GM12864 (cell line): ENCODE measurements at regions not wholly inside any gene's neighbourhood (a gene's known extent, or its start where the extent isn't known, plus 50 kb on each side); places are given as distances from the start of the nearest gene placed in this dataset.

Source experiments
- DNase-seq: peaks from one replicate; pipeline ENCODE4 v3.0.0-alpha.2; 2011; ENCODE audit warnings: low read depth
- H3K4me3 ChIP-seq: 2 replicates; pipeline ENCODE4 v1.5.1; 2011; ENCODE audit warnings: mild to moderate bottlenecking, low read depth, low read length, control low read depth
- CTCF ChIP-seq: IDR thresholded peaks from 2 replicates; pipeline ENCODE4 v1.5.1; 2011; ENCODE audit warnings: low read depth, mild to moderate bottlenecking, moderate library complexity, low read length, control low read depth, inconsistent platforms; ENCODE audit errors: missing control alignments

GRCh38 chr12:93186621-93187020, 191.1 kb upstream of the NUDT4 start:
- H3K4me3 ChIP-seq = no peak overlapping the region
- DNase-seq = no peak
- TF ChIP-seq CTCF = no peak

- TF ChIP-seq CTCF = no peak
- DNase-seq = no peak
- no peak overlapping the region for H3K4me3 ChIP-seq
These were observed 186.3 kb upstream of the NUDT4 start for GRCh38 chr12:93191423-93191822.

GRCh38 chr12:93191956-93192355, 185.8 kb upstream of the NUDT4 start:
- DNase-seq = no peak
- no peak for TF ChIP-seq CTCF
- H3K4me3 ChIP-seq = no peak overlapping the region

- TF ChIP-seq CTCF = no peak
- no peak overlapping the region for H3K4me3 ChIP-seq
- no peak for DNase-seq
These were observed 184.8 kb upstream of the NUDT4 start for GRCh38 chr12:93192878-93193277.

- TF ChIP-seq CTCF = no peak
- DNase-seq = no peak
- H3K4me3 ChIP-seq = no peak overlapping the region
These were observed 182.2 kb upstream of the NUDT4 start for GRCh38 chr12:93195511-93195910.

- no peak overlapping the region for H3K4me3 ChIP-seq
- TF ChIP-seq CTCF = no peak
- no peak for DNase-seq
These were observed 180.6 kb upstream of the NUDT4 start for GRCh38 chr12:93197067-93197593.

GRCh38 chr12:93198086-93198485, 179.6 kb upstream of the NUDT4 start:
- no peak for TF ChIP-seq CTCF
- DNase-seq = no peak

More at GRCh38 chr12:93198086-93198485, 179.6 kb upstream of the NUDT4 start:
- no peak overlapping the region for H3K4me3 ChIP-seq
